ENCODE measurements at regions not wholly inside any gene's neighbourhood (a gene's known extent, or its start where the extent isn't known, plus 50 kb on each side); places are given as distances from the start of the nearest gene placed in this dataset.
A peak's percentile ranks its signal among the peaks of the same experiment; 100 is the strongest.

DNA sequence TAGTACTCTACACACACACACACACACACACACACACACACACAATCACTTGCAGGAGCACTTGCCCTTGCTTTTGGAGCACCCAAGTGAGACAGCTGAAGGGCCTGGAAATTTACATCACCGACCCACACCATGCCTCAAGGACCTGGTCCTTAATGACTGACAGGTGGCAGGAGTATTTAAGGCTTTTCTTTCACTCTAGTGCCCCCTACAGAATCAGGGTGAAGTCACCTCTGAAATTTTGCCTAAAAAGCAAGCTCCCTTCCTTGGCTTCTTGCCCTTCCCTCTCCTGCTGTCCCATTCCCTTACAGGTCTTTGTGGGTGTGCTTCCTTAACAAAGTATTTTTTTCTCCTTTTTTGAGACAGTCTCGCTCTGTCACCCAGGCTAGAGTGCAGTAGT is 353.5 kb upstream of the IRAK1BP1 start:
- DNase-seq (ENCODE audit: low spot score) (no peak), FAIRE-seq (no peak), ATAC-seq (no peak)
- BruUV-seq (replicated peaks) = no TSS peak
- H3K4me1 ChIP-seq (ENCODE audit: insufficient read depth, low read length) = no peaks in the 10 kb centered on the region
- intact Hi-C loops (cut with micrococcal nuclease; ENCODE audit: unreplicated experiment) (no loop called here), in situ Hi-C loops (cut with HindIII; ENCODE audit: extremely low pct_ligation_motif_present, low pct_unique_long_range_greater_than_20kb) (no loop called here)
- POLR2A ChIA-PET = no interaction called here
- no peaks in the 10 kb centered on the region for H3K27me3 ChIP-seq (ENCODE audit: control insufficient read depth in 1 of 2, insufficient read depth in 2 of 2, low read length in 2 of 2)
- no peaks in the 10 kb centered on the region for H4K20me1 ChIP-seq (ENCODE audit: insufficient read depth, low read length)
- CTCF ChIA-PET (ENCODE audit: low intra/inter-chr PET ratio, low total read pairs) = no interaction called here
- TF ChIP-seq, protein P1, sequence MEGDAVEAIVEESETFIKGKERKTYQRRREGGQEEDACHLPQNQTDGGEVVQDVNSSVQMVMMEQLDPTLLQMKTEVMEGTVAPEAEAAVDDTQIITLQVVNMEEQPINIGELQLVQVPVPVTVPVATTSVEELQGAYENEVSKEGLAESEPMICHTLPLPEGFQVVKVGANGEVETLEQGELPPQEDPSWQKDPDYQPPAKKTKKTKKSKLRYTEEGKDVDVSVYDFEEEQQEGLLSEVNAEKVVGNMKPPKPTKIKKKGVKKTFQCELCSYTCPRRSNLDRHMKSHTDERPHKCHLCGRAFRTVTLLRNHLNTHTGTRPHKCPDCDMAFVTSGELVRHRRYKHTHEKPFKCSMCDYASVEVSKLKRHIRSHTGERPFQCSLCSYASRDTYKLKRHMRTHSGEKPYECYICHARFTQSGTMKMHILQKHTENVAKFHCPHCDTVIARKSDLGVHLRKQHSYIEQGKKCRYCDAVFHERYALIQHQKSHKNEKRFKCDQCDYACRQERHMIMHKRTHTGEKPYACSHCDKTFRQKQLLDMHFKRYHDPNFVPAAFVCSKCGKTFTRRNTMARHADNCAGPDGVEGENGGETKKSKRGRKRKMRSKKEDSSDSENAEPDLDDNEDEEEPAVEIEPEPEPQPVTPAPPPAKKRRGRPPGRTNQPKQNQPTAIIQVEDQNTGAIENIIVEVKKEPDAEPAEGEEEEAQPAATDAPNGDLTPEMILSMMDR (CRISPR knock-in tag; IDR thresholded peaks at IDR 0.05) = peak; percentile 22
- peak; percentile 48 for TF ChIP-seq STAG1 (CRISPR knock-in tag; IDR thresholded peaks at IDR 0.05)
- TF ChIP-seq, protein P2, sequence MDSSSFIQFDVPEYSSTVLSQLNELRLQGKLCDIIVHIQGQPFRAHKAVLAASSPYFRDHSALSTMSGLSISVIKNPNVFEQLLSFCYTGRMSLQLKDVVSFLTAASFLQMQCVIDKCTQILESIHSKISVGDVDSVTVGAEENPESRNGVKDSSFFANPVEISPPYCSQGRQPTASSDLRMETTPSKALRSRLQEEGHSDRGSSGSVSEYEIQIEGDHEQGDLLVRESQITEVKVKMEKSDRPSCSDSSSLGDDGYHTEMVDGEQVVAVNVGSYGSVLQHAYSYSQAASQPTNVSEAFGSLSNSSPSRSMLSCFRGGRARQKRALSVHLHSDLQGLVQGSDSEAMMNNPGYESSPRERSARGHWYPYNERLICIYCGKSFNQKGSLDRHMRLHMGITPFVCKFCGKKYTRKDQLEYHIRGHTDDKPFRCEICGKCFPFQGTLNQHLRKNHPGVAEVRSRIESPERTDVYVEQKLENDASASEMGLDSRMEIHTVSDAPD (CRISPR knock-in tag; IDR thresholded peaks at IDR 0.05) = no peak
- H2AFZ ChIP-seq (ENCODE audit: low read length) = no peak overlapping the region
- WGBS (ENCODE audit: low lambda C conversion rate) = 0% methylated on average over 2 of the region's 2 CpGs
- no peak overlapping the region for H3K9ac ChIP-seq (ENCODE audit: insufficient read depth, low read depth, low read length)
- no peaks in the 10 kb centered on the region for H3K9me3 ChIP-seq (ENCODE audit: low read length)
- no peaks in the 10 kb centered on the region for H3K79me2 ChIP-seq (ENCODE audit: insufficient read depth, low read length)
- H3K4me2 ChIP-seq (ENCODE audit: low read depth, low read length) = no peak overlapping the region
- no peak overlapping the region for H3K27ac ChIP-seq (ENCODE audit: extremely low read length, insufficient read depth, low read length)
- no peak overlapping the region for H3K4me3 ChIP-seq (replicated peaks in 1 of 3; ENCODE audit: insufficient read depth in 1 of 3, low read depth in 2 of 3, low read length in 3 of 3)
- no peaks in the 10 kb centered on the region for H3K36me3 ChIP-seq (replicated peaks in 1 of 2; ENCODE audit: control insufficient read depth in 1 of 2, insufficient read depth in 2 of 2, low read length in 2 of 2)

DNA sequence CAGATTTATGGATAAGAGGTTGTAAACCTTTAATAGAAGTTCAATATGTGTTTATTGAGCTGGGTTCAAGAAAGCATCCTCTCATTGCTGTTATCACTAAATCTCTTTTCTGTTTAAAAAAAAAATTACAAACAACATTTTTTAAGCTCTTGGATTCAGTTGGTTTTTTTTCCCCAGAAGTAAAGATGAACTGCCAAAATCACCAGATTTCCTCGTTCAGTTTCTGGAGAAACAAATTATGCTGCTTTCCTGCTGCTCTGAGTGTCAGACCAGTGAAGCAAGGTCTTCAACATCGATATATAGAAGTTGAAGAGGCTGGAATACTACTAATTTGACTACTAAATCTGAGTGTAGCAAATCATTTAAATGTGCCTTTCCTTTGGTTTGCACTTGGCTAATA is 352.1 kb upstream of the IRAK1BP1 start:
- DNase-seq (ENCODE audit: low spot score) = no peak
- FAIRE-seq = no peak
- Histone ChIP-seq H3K36me3 (replicated peaks in 1 of 2; ENCODE audit: control insufficient read depth in 1 of 2, insufficient read depth in 2 of 2, low read length in 2 of 2) (no peaks in the 10 kb centered on the region), H3K4me3 (replicated peaks in 1 of 3; ENCODE audit: insufficient read depth in 1 of 3, low read depth in 2 of 3, low read length in 3 of 3) (no peak overlapping the region), H3K4me1 (ENCODE audit: insufficient read depth, low read length) (no peaks in the 10 kb centered on the region), H3K27me3 (ENCODE audit: control insufficient read depth in 1 of 2, insufficient read depth in 2 of 2, low read length in 2 of 2) (no peaks in the 10 kb centered on the region), H3K4me2 (ENCODE audit: low read depth, low read length) (no peak overlapping the region), H3K27ac (ENCODE audit: extremely low read length, insufficient read depth, low read length) (no peak overlapping the region), H4K20me1 (ENCODE audit: insufficient read depth, low read length) (no peaks in the 10 kb centered on the region), H3K9me3 (ENCODE audit: low read length) (no peaks in the 10 kb centered on the region), H3K9ac (ENCODE audit: insufficient read depth, low read depth, low read length) (no peak overlapping the region), H3K79me2 (ENCODE audit: insufficient read depth, low read length) (no peaks in the 10 kb centered on the region), H2AFZ (ENCODE audit: low read length) (no peak overlapping the region)
- 2% methylated on average over 2 of the region's 2 CpGs for WGBS (ENCODE audit: low lambda C conversion rate)
- BruUV-seq (replicated peaks) = no TSS peak
- in situ Hi-C loops (cut with HindIII; ENCODE audit: extremely low pct_ligation_motif_present, low pct_unique_long_range_greater_than_20kb) = no loop called here
- intact Hi-C loops (cut with micrococcal nuclease; ENCODE audit: unreplicated experiment) = no loop called here
- no peak for ATAC-seq
- POLR2A ChIA-PET = no interaction called here
- CTCF ChIA-PET (ENCODE audit: low intra/inter-chr PET ratio, low total read pairs) = no interaction called here
- TF ChIP-seq RXRA (CRISPR knock-in tag; IDR thresholded peaks at IDR 0.05) = no peak
- TF ChIP-seq ZNF335 (CRISPR knock-in tag; IDR thresholded peaks at IDR 0.05) = no peak
- no peak for TF ChIP-seq MYC (CRISPR knock-in tag; IDR thresholded peaks at IDR 0.05; ENCODE audit: borderline replicate concordance)
- no peak for TF ChIP-seq ZNF530 (CRISPR knock-in tag; IDR thresholded peaks at IDR 0.05; ENCODE audit: low read depth)
- no peak for TF ChIP-seq ZUFSP (CRISPR knock-in tag; IDR thresholded peaks at IDR 0.05; ENCODE audit: borderline replicate concordance)
- TF ChIP-seq RBM22 (optimal IDR thresholded peaks at IDR 0.05; ENCODE audit: low read length) = no peak
- TF ChIP-seq NR2F2 (IDR thresholded peaks at IDR 0.05; ENCODE audit: borderline replicate concordance, low read depth) = no peak
- no peak for TF ChIP-seq MTF1 (CRISPR knock-in tag; IDR thresholded peaks at IDR 0.05)
- no peak for TF ChIP-seq ZNF33B (CRISPR knock-in tag; IDR thresholded peaks at IDR 0.05)
